Lower leg skin (tissue), 4 donors: ENCODE measurements at regions not wholly inside any gene's neighbourhood (a gene's known extent, or its start where the extent isn't known, plus 50 kb on each side); places are given as distances from the start of the nearest gene placed in this dataset.

Experiments used
- DNase-seq, 2 donors: peaks; one replicate each; pipeline ENCODE4 v3.0.0-alpha.2; 2019; ENCODE audit warnings: low spot score in 2 of 2
- H3K4me3 ChIP-seq: fragments of 200-600 bp; sonication (generic); 2 replicates; pipeline ENCODE4 v1.5.1; 2017; ENCODE audit warnings: mild to moderate bottlenecking, low read depth; ENCODE audit not compliant: poor library complexity, severe bottlenecking
- CTCF ChIP-seq, 3 donors: fragments of 450-650 bp; IDR thresholded peaks; one replicate each; pipeline ENCODE4 v1.5.1; 2016; ENCODE audit warnings: antibody characterized with exemption in 3 of 3, mild to moderate bottlenecking in 3 of 3, moderate library complexity in 2 of 3
- POLR2A ChIP-seq, 2 donors: fragments of 450-650 bp; IDR thresholded peaks; one replicate each; pipeline ENCODE4 v1.6.1; 2016 to 2017; ENCODE audit warnings: antibody characterized with exemption in 2 of 2, mild to moderate bottlenecking in 1 of 2, moderate library complexity in 1 of 2
- WGBS, 2 donors: methylation state at CpG; one replicate each; pipeline ENCODE4 v1.1.5; 2018; 5-methylcytosine and 5-hydroxymethylcytosine counted together
- intact Hi-C: fragments of 100-400 bp; cut with DNase I; formaldehyde crosslinking; loops from one replicate; pipeline ENCODE4 v1.15.0; 2023; ENCODE audit warnings: low total_unique reads

- no peak for TF ChIP-seq POLR2A (IDR thresholded peaks at IDR 0.05)
- no peak for TF ChIP-seq CTCF (IDR thresholded peaks at IDR 0.05)
- H3K4me3 ChIP-seq, result no peak overlapping the region
- intact Hi-C loops, result no loop called here
- 75 to 85% methylated on average over 2 of the region's 2 CpGs for WGBS, 2 donors
- DNase-seq, result no peak
Observed at GRCh38 chr5:147175516-147176097, 59.2 kb upstream of the STK32A start.

- intact Hi-C loops, result no loop called here
- no peak for DNase-seq
- H3K4me3 ChIP-seq, result no peak overlapping the region
- 67 to 73% methylated on average over 4 of the region's 4 CpGs for WGBS, 2 donors
- TF ChIP-seq POLR2A (IDR thresholded peaks at IDR 0.05) (no peak), CTCF (IDR thresholded peaks at IDR 0.05) (no peak)
Observed at GRCh38 chr5:147176422-147176821, 58.4 kb upstream of the STK32A start.

- no peak for DNase-seq
- WGBS, 2 donors, result 63 to 69% methylated on average over 6 of the region's 6 CpGs
- no peak overlapping the region for H3K4me3 ChIP-seq
- TF ChIP-seq POLR2A (IDR thresholded peaks at IDR 0.05), result no peak
- intact Hi-C loops, result no loop called here
Observed at GRCh38 chr5:147177125-147177840, 57.5 kb upstream of the STK32A start.

GRCh38 chr5:147179562-147180147 is 55.2 kb upstream of the STK32A start:
- TF ChIP-seq CTCF (IDR thresholded peaks at IDR 0.05), result no peak
- no peak for TF ChIP-seq POLR2A (IDR thresholded peaks at IDR 0.05)
- no peak for DNase-seq
- H3K4me3 ChIP-seq, result no peak overlapping the region
- WGBS, 2 donors, result 60 to 63% methylated on average over 3 of the region's 3 CpGs
- intact Hi-C loops, result no loop called here

GRCh38 chr5:147180751-147181150 is 54.1 kb upstream of the STK32A start:
- WGBS, 2 donors, result 77 to 80% methylated on average over 4 of the region's 4 CpGs
- TF ChIP-seq POLR2A (IDR thresholded peaks at IDR 0.05) (no peak), CTCF (IDR thresholded peaks at IDR 0.05) (no peak)
- intact Hi-C loops, result no loop called here

More at GRCh38 chr5:147180751-147181150, 54.1 kb upstream of the STK32A start:
- H3K4me3 ChIP-seq, result no peak overlapping the region
- no peak for DNase-seq
